Activated CD4-positive, alpha-beta T cell treated with anti-CD3 and anti-CD28 coated beads, Interleukin-2, amount 50 U/mL, for 4 hours (primary cell): ENCODE measurements at regions not wholly inside any gene's neighbourhood (a gene's known extent, or its start where the extent isn't known, plus 50 kb on each side); places are given as distances from the start of the nearest gene placed in this dataset.

Experiments used
- DNase-seq, 2 experiments: peaks; one replicate each; pipeline ENCODE4 v3.0.0-alpha.2; 2020

GRCh38 chr17:79539944-79540705, 70.7 kb downstream of the RBFOX3 start:
- no peak for DNase-seq

- DNase-seq: no peak
Measured at GRCh38 chr17:79538291-79538690, 72.6 kb downstream of the RBFOX3 start.

GRCh38 chr17:79537686-79538085, 73.2 kb downstream of the RBFOX3 start:
- DNase-seq: no peak

- no peak for DNase-seq
Measured at GRCh38 chr17:79537061-79537460, 73.8 kb downstream of the RBFOX3 start.

GRCh38 chr17:79536212-79536840, 74.5 kb downstream of the RBFOX3 start:
- DNase-seq: no peak

- DNase-seq: no peak
Measured at GRCh38 chr17:79535728-79536025, 75.2 kb downstream of the RBFOX3 start.

- DNase-seq: no peak
Measured at GRCh38 chr17:79534851-79535727, 75.8 kb downstream of the RBFOX3 start.

- no peak for DNase-seq
Measured at GRCh38 chr17:79534111-79534510, 76.7 kb downstream of the RBFOX3 start.

- no peak for DNase-seq
Measured at GRCh38 chr17:79533116-79533515, 77.7 kb downstream of the RBFOX3 start.

- DNase-seq: no peak
Measured at GRCh38 chr17:79532107-79532790, 78.6 kb downstream of the RBFOX3 start.

- DNase-seq: no peak
Measured at GRCh38 chr17:79531191-79532095, 79.4 kb downstream of the RBFOX3 start.

- no peak for DNase-seq
Measured at GRCh38 chr17:79530361-79531105, 80.3 kb downstream of the RBFOX3 start.

GRCh38 chr17:79529661-79530081, 81.2 kb downstream of the RBFOX3 start:
- no peak for DNase-seq

- DNase-seq: no peak
Measured at GRCh38 chr17:79528592-79529125, 82.2 kb downstream of the RBFOX3 start.

- no peak for DNase-seq
Measured at GRCh38 chr17:79527306-79527705, 83.5 kb downstream of the RBFOX3 start.

- DNase-seq: no peak
Measured at GRCh38 chr17:79525793-79526677, 84.8 kb downstream of the RBFOX3 start.

GRCh38 chr17:79524213-79525187, 86.4 kb downstream of the RBFOX3 start:
- DNase-seq: no peak

- DNase-seq: no peak
Measured at GRCh38 chr17:79522414-79522813, 88.4 kb downstream of the RBFOX3 start.

- DNase-seq: no peak
Measured at GRCh38 chr17:79521225-79521624, 89.6 kb downstream of the RBFOX3 start.
